Panc1 (cell line): ENCODE measurements at regions not wholly inside any gene's neighbourhood (a gene's known extent, or its start where the extent isn't known, plus 50 kb on each side); places are given as distances from the start of the nearest gene placed in this dataset.
A peak's percentile ranks its signal among the peaks of the same experiment; 100 is the strongest.

ENCODE experiments used
- ATAC-seq: fragments of 200-7000 bp; cut with Tn5 transposase; 2 replicates; pipeline ENCODE4 v1.9.1; 2020; ENCODE audit warnings: mild to moderate bottlenecking, moderate library complexity
- BruUV-seq: library from RNA; stranded (reverse); fragments of 400-500 nt; replicated peaks from 2 replicates; lab custom pipeline; 2021; lab: Mats Ljungman, UMichigan
- CTCF ChIA-PET: fragments of 300-600 bp; sonication (Branson Sonifier 250); formaldehyde crosslinking; loops from one replicate; lab custom pipeline; 2022; ENCODE audit warnings: antibody characterized with exemption; lab: Charles Lee
- POLR2A ChIA-PET: fragments of 300-600 bp; sonication (Branson Sonifier 250); formaldehyde crosslinking; loops from one replicate; lab custom pipeline; 2022; ENCODE audit warnings: antibody characterized with exemption; lab: Charles Lee
- DNase-seq: peaks from one replicate; pipeline ENCODE4 v3.0.0-alpha.2; 2010; ENCODE audit warnings: low read depth, low spot score
- H3K27ac ChIP-seq: 2 replicates; pipeline ENCODE4 v1.5.1; 2011; ENCODE audit warnings: mild to moderate bottlenecking, low read length, inconsistent platforms
- H3K27me3 ChIP-seq: fragments of 200-500 bp; sonication (Bioruptor generic); 2 replicates; pipeline ENCODE4 v1.6.0; 2014; ENCODE audit warnings: low read length, inconsistent platforms; ENCODE audit not compliant: control insufficient read depth, insufficient read depth
- H3K36me3 ChIP-seq: fragments of 200-500 bp; sonication (Bioruptor generic); 2 replicates; pipeline ENCODE4 v1.5.1; 2014; ENCODE audit warnings: inconsistent platforms, mild to moderate bottlenecking, low read length, moderate library complexity; ENCODE audit not compliant: control insufficient read depth, insufficient read depth
- H3K4me1 ChIP-seq: 2 replicates; pipeline ENCODE4 v1.5.1; 2011; ENCODE audit warnings: inconsistent platforms, mild to moderate bottlenecking, low read length, moderate library complexity; ENCODE audit not compliant: control insufficient read depth, insufficient read depth
- H3K4me3 ChIP-seq, 2 experiments: 2 replicates each; pipeline ENCODE4 v1.5.1; 2011 to 2012; ENCODE audit warnings: low read depth in 2 of 2, low read length in 2 of 2, mild to moderate bottlenecking in 2 of 2, inconsistent platforms in 1 of 2, moderate library complexity in 1 of 2
- H3K9me3 ChIP-seq: fragments of 200-500 bp; sonication (Bioruptor generic); 2 replicates; pipeline ENCODE4 v1.5.1; 2014; ENCODE audit warnings: low read depth, mild to moderate bottlenecking, inconsistent platforms, low read length, moderate library complexity; ENCODE audit not compliant: control insufficient read depth, insufficient read depth
- POLR2AphosphoS5 ChIP-seq: IDR thresholded peaks from 2 replicates; pipeline ENCODE4 v1.6.1; 2012; ENCODE audit warnings: mild to moderate bottlenecking, low read depth, low read length, moderate library complexity
- SIN3A ChIP-seq: IDR thresholded peaks from 2 replicates; pipeline ENCODE4 v1.6.1; 2012; ENCODE audit warnings: low read depth, mild to moderate bottlenecking, low read length, moderate library complexity, borderline replicate concordance; ENCODE audit not compliant: insufficient read depth
- TCF7L2 ChIP-seq: IDR thresholded peaks from 2 replicates; pipeline ENCODE4 v1.6.1; 2011; ENCODE audit warnings: mild to moderate bottlenecking, low read depth, low read length, inconsistent platforms
- in situ Hi-C: cut with HindIII; loops from 2 replicates; pipeline ENCODE4 v1.10.0; 2016; ENCODE audit warnings: low sequenced_read_pairs, low pct_unique_long_range_greater_than_20kb
- intact Hi-C: fragments of 100-400 bp; cut with micrococcal nuclease; formaldehyde crosslinking; loops from one replicate; pipeline ENCODE4 v1.10.0; 2022; ENCODE audit not compliant: unreplicated experiment
- TF ChIP-seq, protein P1 (sequence below), 2 experiments: IDR thresholded peaks; 2 replicates each; pipeline ENCODE4 v1.6.1; 2011 to 2012; ENCODE audit warnings: low read depth in 2 of 2, control low read depth in 1 of 2, low read length in 1 of 2, mild to moderate bottlenecking in 1 of 2, moderate library complexity in 1 of 2; ENCODE audit not compliant: insufficient read depth in 1 of 2
- TF ChIP-seq, protein P2 (sequence below): fragments of 450-650 bp; IDR thresholded peaks from 2 replicates; pipeline ENCODE4 v1.5.1; 2017; ENCODE audit warnings: mild to moderate bottlenecking

DNA sequence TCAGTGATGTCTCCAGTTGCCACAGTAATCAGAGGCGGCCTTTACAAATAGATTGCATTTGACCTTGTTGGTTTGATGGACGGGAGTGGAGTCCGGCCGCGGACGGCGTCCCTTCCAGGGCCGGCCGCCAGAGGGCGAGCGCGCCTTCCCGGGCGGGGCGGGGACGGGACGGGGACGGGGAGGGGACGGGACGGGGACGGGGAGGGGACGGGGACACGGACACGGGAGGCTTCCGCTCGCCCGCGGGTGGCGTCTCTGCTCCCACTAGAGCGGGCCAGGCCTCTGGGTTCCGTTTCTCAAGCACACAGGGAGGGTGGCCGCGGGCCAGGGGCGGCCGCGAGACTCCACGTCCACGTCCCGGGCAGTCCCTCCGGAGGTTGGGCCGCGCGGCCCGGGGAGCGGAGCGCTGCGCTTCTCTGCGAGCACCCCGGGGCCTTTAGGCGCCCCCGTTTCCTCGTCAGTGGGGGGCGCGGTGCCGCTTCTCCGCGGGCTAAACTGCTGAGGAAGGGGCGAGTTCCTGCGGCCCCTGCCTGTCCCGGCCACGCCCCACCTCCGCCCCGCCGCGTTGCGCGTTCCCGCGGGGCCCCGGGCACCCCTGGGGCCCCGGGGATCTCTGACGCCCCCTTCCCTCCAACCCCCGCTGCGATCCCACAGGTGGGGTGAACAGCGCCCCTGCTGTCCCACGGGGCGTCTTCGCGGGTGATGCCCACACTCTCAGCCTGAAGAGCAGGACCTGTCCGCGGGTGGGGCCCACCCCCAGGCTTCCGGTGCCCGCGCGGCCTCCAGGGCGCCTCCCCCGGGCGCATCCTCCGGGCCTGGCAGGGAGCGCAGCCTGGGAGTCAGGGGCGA lies 84.2 kb upstream of the MKI67 start:
- Histone ChIP-seq H3K27ac (no peak overlapping the region), H3K27me3 (peaks cover 3% of the 10 kb centered on the region; the same call in 1 of the 2 replicates), H3K4me1 (no peaks in the 10 kb centered on the region), H3K9me3 (no peaks in the 10 kb centered on the region), H3K36me3 (no peaks in the 10 kb centered on the region; the same call in 1 of the 2 replicates), H3K4me3 (peak overlapping the region; percentile 53 to 70)
- BruUV-seq = no TSS peak
- intact Hi-C loops (no loop called here), in situ Hi-C loops (no loop called here)
- DNase-seq (no peak), ATAC-seq (peak; percentile 87)
- CTCF ChIA-PET = interaction anchor here (0.5 to 0.7 kb wide), 2 partner anchors 10 to 107 kb away, joined by 3 to 11 read pairs; no protein-coding TSS in a partner anchor
- POLR2A ChIA-PET = no interaction called here
- TF ChIP-seq, protein P1, sequence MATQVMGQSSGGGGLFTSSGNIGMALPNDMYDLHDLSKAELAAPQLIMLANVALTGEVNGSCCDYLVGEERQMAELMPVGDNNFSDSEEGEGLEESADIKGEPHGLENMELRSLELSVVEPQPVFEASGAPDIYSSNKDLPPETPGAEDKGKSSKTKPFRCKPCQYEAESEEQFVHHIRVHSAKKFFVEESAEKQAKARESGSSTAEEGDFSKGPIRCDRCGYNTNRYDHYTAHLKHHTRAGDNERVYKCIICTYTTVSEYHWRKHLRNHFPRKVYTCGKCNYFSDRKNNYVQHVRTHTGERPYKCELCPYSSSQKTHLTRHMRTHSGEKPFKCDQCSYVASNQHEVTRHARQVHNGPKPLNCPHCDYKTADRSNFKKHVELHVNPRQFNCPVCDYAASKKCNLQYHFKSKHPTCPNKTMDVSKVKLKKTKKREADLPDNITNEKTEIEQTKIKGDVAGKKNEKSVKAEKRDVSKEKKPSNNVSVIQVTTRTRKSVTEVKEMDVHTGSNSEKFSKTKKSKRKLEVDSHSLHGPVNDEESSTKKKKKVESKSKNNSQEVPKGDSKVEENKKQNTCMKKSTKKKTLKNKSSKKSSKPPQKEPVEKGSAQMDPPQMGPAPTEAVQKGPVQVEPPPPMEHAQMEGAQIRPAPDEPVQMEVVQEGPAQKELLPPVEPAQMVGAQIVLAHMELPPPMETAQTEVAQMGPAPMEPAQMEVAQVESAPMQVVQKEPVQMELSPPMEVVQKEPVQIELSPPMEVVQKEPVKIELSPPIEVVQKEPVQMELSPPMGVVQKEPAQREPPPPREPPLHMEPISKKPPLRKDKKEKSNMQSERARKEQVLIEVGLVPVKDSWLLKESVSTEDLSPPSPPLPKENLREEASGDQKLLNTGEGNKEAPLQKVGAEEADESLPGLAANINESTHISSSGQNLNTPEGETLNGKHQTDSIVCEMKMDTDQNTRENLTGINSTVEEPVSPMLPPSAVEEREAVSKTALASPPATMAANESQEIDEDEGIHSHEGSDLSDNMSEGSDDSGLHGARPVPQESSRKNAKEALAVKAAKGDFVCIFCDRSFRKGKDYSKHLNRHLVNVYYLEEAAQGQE (IDR thresholded peaks at IDR 0.05; ENCODE audit: insufficient read depth in 1 of 2, low read depth in 2 of 2, low read length in 1 of 2) = no peak
- no peak for TF ChIP-seq TCF7L2
- TF ChIP-seq SIN3A = no peak
- no peak for TF ChIP-seq POLR2AphosphoS5
- TF ChIP-seq, protein P2, sequence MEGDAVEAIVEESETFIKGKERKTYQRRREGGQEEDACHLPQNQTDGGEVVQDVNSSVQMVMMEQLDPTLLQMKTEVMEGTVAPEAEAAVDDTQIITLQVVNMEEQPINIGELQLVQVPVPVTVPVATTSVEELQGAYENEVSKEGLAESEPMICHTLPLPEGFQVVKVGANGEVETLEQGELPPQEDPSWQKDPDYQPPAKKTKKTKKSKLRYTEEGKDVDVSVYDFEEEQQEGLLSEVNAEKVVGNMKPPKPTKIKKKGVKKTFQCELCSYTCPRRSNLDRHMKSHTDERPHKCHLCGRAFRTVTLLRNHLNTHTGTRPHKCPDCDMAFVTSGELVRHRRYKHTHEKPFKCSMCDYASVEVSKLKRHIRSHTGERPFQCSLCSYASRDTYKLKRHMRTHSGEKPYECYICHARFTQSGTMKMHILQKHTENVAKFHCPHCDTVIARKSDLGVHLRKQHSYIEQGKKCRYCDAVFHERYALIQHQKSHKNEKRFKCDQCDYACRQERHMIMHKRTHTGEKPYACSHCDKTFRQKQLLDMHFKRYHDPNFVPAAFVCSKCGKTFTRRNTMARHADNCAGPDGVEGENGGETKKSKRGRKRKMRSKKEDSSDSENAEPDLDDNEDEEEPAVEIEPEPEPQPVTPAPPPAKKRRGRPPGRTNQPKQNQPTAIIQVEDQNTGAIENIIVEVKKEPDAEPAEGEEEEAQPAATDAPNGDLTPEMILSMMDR = peak; percentile 98

DNA sequence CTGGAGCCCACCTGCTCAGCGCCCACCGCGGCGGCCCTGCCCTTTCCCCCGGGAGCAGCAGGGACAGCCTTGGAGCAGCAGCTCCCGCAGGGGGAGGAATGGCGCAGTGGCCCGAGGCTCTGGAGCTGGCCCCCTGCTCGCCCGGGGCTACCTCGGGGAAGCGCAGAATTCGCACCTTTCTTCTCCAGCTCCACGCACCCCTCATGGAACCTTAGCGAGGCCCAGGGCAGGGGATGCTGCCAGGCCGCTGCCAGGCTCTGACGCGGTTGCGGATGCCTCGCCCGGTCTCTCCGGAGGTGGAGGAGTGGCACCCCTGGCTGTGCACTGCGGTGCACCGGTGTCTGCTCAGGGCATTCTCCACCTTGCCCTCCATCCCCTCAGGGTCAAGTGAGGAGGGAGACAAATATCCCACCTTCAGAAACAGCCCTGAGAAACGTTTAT lies 84.9 kb upstream of the MKI67 start:
- ChIA-PET CTCF (interaction anchor here (1.3 to 1.5 kb wide), 2 partner anchors 11 to 33 kb away, joined by 3 to 4 read pairs; no protein-coding TSS in a partner anchor), POLR2A (no interaction called here)
- no TSS peak for BruUV-seq
- DNase-seq (no peak), ATAC-seq (no peak)
- no peaks in the 10 kb centered on the region for H3K9me3 ChIP-seq
- in situ Hi-C loops (no loop called here), intact Hi-C loops (no loop called here)
- peaks cover 3% of the 10 kb centered on the region; the same call in 1 of the 2 replicates for H3K27me3 ChIP-seq
- H3K4me3 ChIP-seq = peak overlapping the region; percentile 53 to 70; a peak in 3 of 4 replicates
- H3K36me3 ChIP-seq = no peaks in the 10 kb centered on the region; the same call in 1 of the 2 replicates
- no peak overlapping the region for H3K27ac ChIP-seq
- TF ChIP-seq, protein P1 (IDR thresholded peaks at IDR 0.05; ENCODE audit: insufficient read depth in 1 of 2, low read depth in 2 of 2, low read length in 1 of 2) = no peak
- TF ChIP-seq, protein P2 = no peak
- TF ChIP-seq POLR2AphosphoS5 = no peak
- no peak for TF ChIP-seq TCF7L2
- no peak for TF ChIP-seq SIN3A
- H3K4me1 ChIP-seq = no peaks in the 10 kb centered on the region
